Panc1 (cell line): ENCODE measurements at regions not wholly inside any gene's neighbourhood (a gene's known extent, or its start where the extent isn't known, plus 50 kb on each side); places are given as distances from the start of the nearest gene placed in this dataset.

Experiments used
- CTCF ChIP-seq: fragments of 450-650 bp; IDR thresholded peaks from 2 replicates; pipeline ENCODE4 v1.5.1; 2017; ENCODE audit warnings: mild to moderate bottlenecking
- POLR2AphosphoS5 ChIP-seq: IDR thresholded peaks from 2 replicates; pipeline ENCODE4 v1.6.1; 2012; ENCODE audit warnings: mild to moderate bottlenecking, low read depth, low read length, moderate library complexity
- TCF7L2 ChIP-seq: IDR thresholded peaks from 2 replicates; pipeline ENCODE4 v1.6.1; 2011; ENCODE audit warnings: mild to moderate bottlenecking, low read depth, low read length, inconsistent platforms
- TF ChIP-seq, protein P1 (sequence below), 2 experiments: IDR thresholded peaks; 2 replicates each; pipeline ENCODE4 v1.6.1; 2011 to 2012; ENCODE audit warnings: low read depth in 2 of 2, control low read depth in 1 of 2, low read length in 1 of 2, mild to moderate bottlenecking in 1 of 2, moderate library complexity in 1 of 2; ENCODE audit not compliant: insufficient read depth in 1 of 2

DNA sequence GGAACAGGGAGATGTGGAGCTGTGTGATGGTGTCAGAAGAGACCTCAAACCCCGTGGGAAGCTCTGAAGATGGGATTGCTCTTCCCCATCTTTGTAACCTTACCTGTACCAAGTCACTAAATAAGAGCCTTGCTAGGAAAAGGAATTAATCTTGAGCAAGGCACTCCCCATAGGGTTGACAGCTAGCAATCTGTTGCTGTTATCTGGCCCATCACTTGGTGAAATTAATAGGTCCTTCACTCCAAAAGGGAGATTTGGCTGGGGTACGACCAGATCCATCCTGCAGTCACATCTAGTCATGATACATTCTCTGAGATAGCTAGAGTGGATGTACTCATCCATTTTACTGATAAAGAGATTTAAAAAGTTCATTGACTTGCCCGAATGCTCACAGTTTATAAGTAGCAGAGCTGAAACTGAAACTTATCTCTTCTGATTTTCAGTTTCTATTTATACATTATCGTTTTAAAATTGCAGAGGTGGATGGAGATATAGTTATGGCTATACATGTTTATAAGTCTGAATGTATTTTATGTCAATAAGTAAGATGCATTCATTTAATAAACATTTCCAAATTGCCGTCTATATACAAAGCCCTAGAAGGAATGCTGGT lies 299.1 kb upstream of the MCTP2 start:
- no peak for TF ChIP-seq CTCF
- TF ChIP-seq POLR2AphosphoS5 = no peak
- TF ChIP-seq, protein P1, sequence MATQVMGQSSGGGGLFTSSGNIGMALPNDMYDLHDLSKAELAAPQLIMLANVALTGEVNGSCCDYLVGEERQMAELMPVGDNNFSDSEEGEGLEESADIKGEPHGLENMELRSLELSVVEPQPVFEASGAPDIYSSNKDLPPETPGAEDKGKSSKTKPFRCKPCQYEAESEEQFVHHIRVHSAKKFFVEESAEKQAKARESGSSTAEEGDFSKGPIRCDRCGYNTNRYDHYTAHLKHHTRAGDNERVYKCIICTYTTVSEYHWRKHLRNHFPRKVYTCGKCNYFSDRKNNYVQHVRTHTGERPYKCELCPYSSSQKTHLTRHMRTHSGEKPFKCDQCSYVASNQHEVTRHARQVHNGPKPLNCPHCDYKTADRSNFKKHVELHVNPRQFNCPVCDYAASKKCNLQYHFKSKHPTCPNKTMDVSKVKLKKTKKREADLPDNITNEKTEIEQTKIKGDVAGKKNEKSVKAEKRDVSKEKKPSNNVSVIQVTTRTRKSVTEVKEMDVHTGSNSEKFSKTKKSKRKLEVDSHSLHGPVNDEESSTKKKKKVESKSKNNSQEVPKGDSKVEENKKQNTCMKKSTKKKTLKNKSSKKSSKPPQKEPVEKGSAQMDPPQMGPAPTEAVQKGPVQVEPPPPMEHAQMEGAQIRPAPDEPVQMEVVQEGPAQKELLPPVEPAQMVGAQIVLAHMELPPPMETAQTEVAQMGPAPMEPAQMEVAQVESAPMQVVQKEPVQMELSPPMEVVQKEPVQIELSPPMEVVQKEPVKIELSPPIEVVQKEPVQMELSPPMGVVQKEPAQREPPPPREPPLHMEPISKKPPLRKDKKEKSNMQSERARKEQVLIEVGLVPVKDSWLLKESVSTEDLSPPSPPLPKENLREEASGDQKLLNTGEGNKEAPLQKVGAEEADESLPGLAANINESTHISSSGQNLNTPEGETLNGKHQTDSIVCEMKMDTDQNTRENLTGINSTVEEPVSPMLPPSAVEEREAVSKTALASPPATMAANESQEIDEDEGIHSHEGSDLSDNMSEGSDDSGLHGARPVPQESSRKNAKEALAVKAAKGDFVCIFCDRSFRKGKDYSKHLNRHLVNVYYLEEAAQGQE (IDR thresholded peaks at IDR 0.05; ENCODE audit: insufficient read depth in 1 of 2, low read depth in 2 of 2, low read length in 1 of 2) = no peak
- no peak for TF ChIP-seq TCF7L2
